ENCODE measurements at regions not wholly inside any gene's neighbourhood (a gene's known extent, or its start where the extent isn't known, plus 50 kb on each side); places are given as distances from the start of the nearest gene placed in this dataset.
"Not testable (repeated sequence)": the region's sequence is repeated elsewhere in the genome, so short reads cannot be mapped to it uniquely, and the experiment has no call there.

DNA sequence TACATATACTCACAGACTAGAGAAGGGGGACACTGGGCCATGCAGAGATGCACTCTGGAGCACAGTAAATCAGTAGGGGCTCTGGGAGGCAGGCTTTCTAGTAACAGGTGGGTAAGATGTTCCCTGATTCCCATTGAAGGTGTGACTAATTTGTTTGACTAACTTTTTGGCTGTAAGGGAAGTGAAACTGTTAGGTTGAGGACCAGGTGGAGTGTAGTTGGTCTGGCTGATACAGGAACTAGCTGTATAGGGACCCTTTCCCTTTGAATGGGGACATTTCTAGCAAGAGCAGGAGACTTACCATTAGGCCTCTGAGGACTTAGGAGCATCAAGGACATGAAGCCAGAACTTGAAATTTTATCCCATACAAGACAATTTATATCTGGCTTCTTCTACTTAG is 989.6 kb upstream of the COX7C start:
- no peaks in the 10 kb centered on the region for H3K27me3 ChIP-seq (ENCODE audit: insufficient read depth, low read length)
- no peak for TF ChIP-seq CTCF (IDR thresholded peaks at IDR 0.05; ENCODE audit: extremely low read depth, low read depth, low read length)
- no peak overlapping the region for H3K4me3 ChIP-seq (ENCODE audit: insufficient read depth, low read length)
- no peak overlapping the region for H3K4me2 ChIP-seq (ENCODE audit: insufficient read depth, low read length)
- no peaks in the 10 kb centered on the region for H3K9me3 ChIP-seq (ENCODE audit: low read depth, low read length)
- no peak overlapping the region for H2AFZ ChIP-seq (ENCODE audit: low read length)
- no peaks in the 10 kb centered on the region for H3K79me2 ChIP-seq (ENCODE audit: insufficient read depth, low read length)
- no peaks in the 10 kb centered on the region for H4K20me1 ChIP-seq (ENCODE audit: insufficient read depth, low read length)
- H3K27ac ChIP-seq (ENCODE audit: low read depth, low read length) = no peak overlapping the region
- no peaks in the 10 kb centered on the region for H3K4me1 ChIP-seq (ENCODE audit: insufficient read depth, low read length)
- H3K36me3 ChIP-seq (ENCODE audit: insufficient read depth, low read length) = no peaks in the 10 kb centered on the region
- no peak for DNase-seq (ENCODE audit: insufficient read length, low spot score, missing footprints)

DNA sequence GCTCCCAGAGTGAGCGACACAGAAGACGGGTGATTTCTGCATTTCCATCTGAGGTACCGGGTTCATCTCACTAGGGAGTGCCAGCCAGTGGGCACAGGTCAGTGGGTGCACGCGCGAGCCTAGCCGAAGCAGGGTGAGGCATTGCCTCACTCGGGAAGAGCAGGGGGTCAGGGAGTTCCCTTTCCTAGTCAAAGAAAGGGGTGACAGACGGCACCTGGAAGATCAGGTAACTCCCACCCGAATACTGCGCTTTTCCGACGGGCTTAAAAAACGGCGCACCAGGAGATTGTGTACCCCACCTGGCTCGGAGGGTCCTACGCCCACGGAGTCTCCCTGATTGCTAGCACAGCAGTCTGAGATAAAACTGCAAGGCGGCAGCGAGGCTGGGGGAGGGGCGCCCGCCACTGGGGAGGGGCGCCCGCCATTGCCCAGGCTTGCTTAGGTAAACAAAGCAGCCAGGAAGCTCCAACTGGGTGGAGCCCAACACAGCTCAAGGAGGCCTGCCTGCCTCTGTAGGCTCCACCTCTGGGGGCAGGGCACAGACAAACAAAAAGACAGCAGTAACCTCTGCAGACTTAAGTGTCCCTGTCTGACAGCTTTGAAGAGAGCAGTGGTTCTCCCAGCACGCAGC is 979.1 kb upstream of the COX7C start:
- H3K4me3 ChIP-seq (ENCODE audit: insufficient read depth, low read length); H3K4me2 ChIP-seq (ENCODE audit: insufficient read depth, low read length); H3K27ac ChIP-seq (ENCODE audit: low read depth, low read length); H2AFZ ChIP-seq (ENCODE audit: low read length); DNase-seq (ENCODE audit: insufficient read length, low spot score, missing footprints); H3K4me1 ChIP-seq (ENCODE audit: insufficient read depth, low read length); H3K9me3 ChIP-seq (ENCODE audit: low read depth, low read length); H4K20me1 ChIP-seq (ENCODE audit: insufficient read depth, low read length); H3K36me3 ChIP-seq (ENCODE audit: insufficient read depth, low read length); H3K27me3 ChIP-seq (ENCODE audit: insufficient read depth, low read length); H3K79me2 ChIP-seq (ENCODE audit: insufficient read depth, low read length): not testable (repeated sequence)

DNA sequence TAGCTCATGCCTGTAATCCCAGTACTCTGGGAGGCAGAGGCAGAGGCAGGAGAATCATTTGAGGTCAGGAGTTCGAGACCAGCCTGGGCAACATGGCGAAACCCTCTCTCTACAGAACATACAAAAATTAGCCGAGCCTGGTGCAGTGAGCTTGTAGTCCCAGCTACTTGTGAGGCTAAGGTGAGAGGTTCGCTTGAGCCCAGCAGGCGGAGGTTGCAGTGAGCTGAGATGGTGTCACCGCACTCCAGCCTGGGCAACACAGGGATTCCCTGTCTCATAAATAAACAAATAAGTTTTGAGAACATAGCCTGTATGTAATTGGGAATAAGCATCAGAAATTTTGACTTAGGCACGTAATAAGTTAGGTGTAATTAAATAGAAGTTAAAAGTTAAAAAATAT is 971.7 kb upstream of the COX7C start:
- DNase-seq (ENCODE audit: insufficient read length, low spot score, missing footprints) = no peak
- no peaks in the 10 kb centered on the region for H3K36me3 ChIP-seq (ENCODE audit: insufficient read depth, low read length)
- H3K9me3 ChIP-seq (ENCODE audit: low read depth, low read length) = peaks cover 3% of the 10 kb centered on the region
- no peak overlapping the region for H3K4me2 ChIP-seq (ENCODE audit: insufficient read depth, low read length)
- H4K20me1 ChIP-seq (ENCODE audit: insufficient read depth, low read length) = no peaks in the 10 kb centered on the region
- no peak overlapping the region for H3K4me3 ChIP-seq (ENCODE audit: insufficient read depth, low read length)
- no peak for TF ChIP-seq CTCF (IDR thresholded peaks at IDR 0.05; ENCODE audit: extremely low read depth, low read depth, low read length)
- no peak overlapping the region for H3K27ac ChIP-seq (ENCODE audit: low read depth, low read length)
- H3K79me2 ChIP-seq (ENCODE audit: insufficient read depth, low read length) = no peaks in the 10 kb centered on the region
- H3K27me3 ChIP-seq (ENCODE audit: insufficient read depth, low read length) = no peaks in the 10 kb centered on the region
- no peaks in the 10 kb centered on the region for H3K4me1 ChIP-seq (ENCODE audit: insufficient read depth, low read length)
- H2AFZ ChIP-seq (ENCODE audit: low read length) = no peak overlapping the region

DNA sequence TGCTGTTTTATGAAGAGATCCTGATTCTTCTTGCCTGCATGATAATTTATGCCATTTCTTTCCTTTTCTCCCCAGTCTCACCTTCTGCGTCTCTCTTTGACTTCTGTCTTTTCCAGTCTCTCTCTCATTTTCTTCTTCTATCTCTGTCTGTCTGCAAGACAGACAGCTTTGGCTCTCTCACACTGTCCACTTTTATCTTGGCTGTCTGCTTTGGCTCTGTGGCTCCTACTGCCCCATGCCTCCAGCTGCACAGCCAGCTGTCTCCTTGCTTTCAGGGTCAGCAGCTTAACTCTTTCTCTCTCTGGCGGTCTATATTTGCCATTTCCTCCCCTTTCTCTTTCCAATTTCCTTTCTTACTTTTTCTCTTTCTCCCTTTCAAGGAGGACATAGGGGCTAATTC is 971.1 kb upstream of the COX7C start:
- Histone ChIP-seq H3K9me3 (ENCODE audit: low read depth, low read length) (peaks cover 3% of the 10 kb centered on the region), H3K27me3 (ENCODE audit: insufficient read depth, low read length) (no peaks in the 10 kb centered on the region), H3K4me1 (ENCODE audit: insufficient read depth, low read length) (no peaks in the 10 kb centered on the region), H3K4me2 (ENCODE audit: insufficient read depth, low read length) (no peak overlapping the region), H4K20me1 (ENCODE audit: insufficient read depth, low read length) (no peaks in the 10 kb centered on the region), H2AFZ (ENCODE audit: low read length) (no peak overlapping the region), H3K27ac (ENCODE audit: low read depth, low read length) (no peak overlapping the region), H3K4me3 (ENCODE audit: insufficient read depth, low read length) (no peak overlapping the region), H3K79me2 (ENCODE audit: insufficient read depth, low read length) (no peaks in the 10 kb centered on the region), H3K36me3 (ENCODE audit: insufficient read depth, low read length) (no peaks in the 10 kb centered on the region)
- TF ChIP-seq CTCF (IDR thresholded peaks at IDR 0.05; ENCODE audit: extremely low read depth, low read depth, low read length) = no peak
- DNase-seq (ENCODE audit: insufficient read length, low spot score, missing footprints) = no peak
